ENCODE measurements at regions not wholly inside any gene's neighbourhood (a gene's known extent, or its start where the extent isn't known, plus 50 kb on each side); places are given as distances from the start of the nearest gene placed in this dataset.

DNA sequence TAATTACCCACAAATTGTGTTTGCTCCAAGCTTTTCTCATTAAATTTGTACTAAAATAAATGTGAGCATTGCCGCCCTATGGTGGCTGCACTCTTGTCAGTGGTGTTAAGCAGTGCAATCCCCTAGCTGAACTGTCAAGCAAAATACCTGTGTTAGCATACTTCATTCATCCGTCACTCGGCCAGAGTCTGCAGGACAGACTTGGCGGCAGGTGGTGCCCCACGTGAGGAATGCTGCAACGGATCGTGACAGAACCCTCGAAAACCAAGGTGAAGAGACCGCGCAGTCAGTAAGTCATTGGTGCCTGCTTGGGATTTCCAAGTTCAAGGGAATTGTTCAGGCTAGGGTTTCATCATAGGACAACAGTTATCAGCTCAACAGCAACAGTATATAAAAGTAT lies 1592.1 kb upstream of the TENM4 start (continued):
- TF ChIP-seq RARB (CRISPR knock-in tag; IDR thresholded peaks at IDR 0.05): no peak

DNA sequence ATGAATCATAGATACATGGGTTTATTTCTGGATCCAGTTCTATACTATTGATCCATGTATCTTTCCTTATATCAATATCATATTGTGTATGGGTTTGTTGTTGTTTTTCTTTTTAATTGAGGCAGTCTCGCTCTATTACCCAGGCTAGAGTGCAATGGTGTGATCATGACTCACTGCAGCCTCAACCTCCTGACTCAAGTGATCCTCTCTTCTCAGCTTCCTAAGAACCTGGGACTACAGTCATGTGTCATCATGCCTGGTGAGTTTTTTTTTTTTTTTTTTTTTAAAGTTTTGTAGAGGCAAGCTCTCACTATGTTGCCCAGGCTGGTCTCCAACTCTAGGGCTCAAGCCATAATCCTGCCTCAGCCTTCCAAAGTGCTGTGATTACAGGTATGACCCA lies 1589.4 kb upstream of the TENM4 start:
- TF ChIP-seq TOX (CRISPR knock-in tag; IDR thresholded peaks at IDR 0.05; ENCODE audit: borderline replicate concordance): no peak
- TF ChIP-seq TCF4 (CRISPR knock-in tag; IDR thresholded peaks at IDR 0.05; ENCODE audit: borderline replicate concordance): no peak
- no peak for TF ChIP-seq CSRNP3 (CRISPR knock-in tag; IDR thresholded peaks at IDR 0.05)
- TF ChIP-seq PPARA (CRISPR knock-in tag; IDR thresholded peaks at IDR 0.05; ENCODE audit: borderline replicate concordance): no peak
- no peak for TF ChIP-seq CSDC2 (CRISPR knock-in tag; IDR thresholded peaks at IDR 0.05)
- no peak for TF ChIP-seq ZNF70 (CRISPR knock-in tag; IDR thresholded peaks at IDR 0.05)
- TF ChIP-seq SNAI2 (CRISPR knock-in tag; IDR thresholded peaks at IDR 0.05): no peak
- TF ChIP-seq, protein P1, sequence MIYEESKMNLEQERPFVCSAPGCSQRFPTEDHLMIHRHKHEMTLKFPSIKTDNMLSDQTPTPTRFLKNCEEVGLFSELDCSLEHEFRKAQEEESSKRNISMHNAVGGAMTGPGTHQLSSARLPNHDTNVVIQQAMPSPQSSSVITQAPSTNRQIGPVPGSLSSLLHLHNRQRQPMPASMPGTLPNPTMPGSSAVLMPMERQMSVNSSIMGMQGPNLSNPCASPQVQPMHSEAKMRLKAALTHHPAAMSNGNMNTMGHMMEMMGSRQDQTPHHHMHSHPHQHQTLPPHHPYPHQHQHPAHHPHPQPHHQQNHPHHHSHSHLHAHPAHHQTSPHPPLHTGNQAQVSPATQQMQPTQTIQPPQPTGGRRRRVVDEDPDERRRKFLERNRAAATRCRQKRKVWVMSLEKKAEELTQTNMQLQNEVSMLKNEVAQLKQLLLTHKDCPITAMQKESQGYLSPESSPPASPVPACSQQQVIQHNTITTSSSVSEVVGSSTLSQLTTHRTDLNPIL (CRISPR knock-in tag; IDR thresholded peaks at IDR 0.05; ENCODE audit: low read depth): no peak
- ATAC-seq: no peak

- ATAC-seq: no peak
- TF ChIP-seq POU6F1 (CRISPR knock-in tag; IDR thresholded peaks at IDR 0.05; ENCODE audit: borderline replicate concordance, low read depth): no peak
- TF ChIP-seq TCF4 (CRISPR knock-in tag; IDR thresholded peaks at IDR 0.05; ENCODE audit: borderline replicate concordance): no peak
- TF ChIP-seq RARB (CRISPR knock-in tag; IDR thresholded peaks at IDR 0.05): no peak
- TF ChIP-seq ZC3H10 (CRISPR knock-in tag; IDR thresholded peaks at IDR 0.05): no peak
- TF ChIP-seq OSR1 (CRISPR knock-in tag; IDR thresholded peaks at IDR 0.05): no peak
Observed at GRCh38 chr11:81026032-81026431, 1585.2 kb upstream of the TENM4 start.

DNA sequence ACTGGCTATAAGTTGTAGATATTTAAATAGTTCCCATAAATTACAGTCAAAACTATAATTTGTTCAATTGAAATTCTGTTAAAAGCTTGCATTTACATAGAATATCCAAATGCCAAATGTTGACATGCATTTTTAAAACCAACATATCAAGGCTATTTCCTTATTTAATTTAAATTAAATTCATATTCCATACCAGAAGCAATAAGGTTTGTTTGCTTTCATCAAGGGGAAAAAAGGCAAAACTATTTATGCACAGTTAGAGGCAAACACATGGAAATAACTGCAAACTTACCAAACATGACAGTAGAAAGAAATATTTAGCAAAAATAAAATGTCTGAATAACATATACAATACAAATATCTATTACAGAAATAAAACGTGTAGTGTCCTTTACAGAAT lies 1581.2 kb upstream of the TENM4 start:
- TF ChIP-seq ZFP30 (CRISPR knock-in tag; IDR thresholded peaks at IDR 0.05): no peak
- no peak for TF ChIP-seq GLIS3 (CRISPR knock-in tag; IDR thresholded peaks at IDR 0.05)
- no peak for TF ChIP-seq ARNTL (CRISPR knock-in tag; IDR thresholded peaks at IDR 0.05; ENCODE audit: borderline replicate concordance, low read depth)
- no peak for TF ChIP-seq SNAI2 (CRISPR knock-in tag; IDR thresholded peaks at IDR 0.05)
- no peak for TF ChIP-seq TOX (CRISPR knock-in tag; IDR thresholded peaks at IDR 0.05; ENCODE audit: borderline replicate concordance)
- ATAC-seq: no peak

- TF ChIP-seq ZNF8 (CRISPR knock-in tag; IDR thresholded peaks at IDR 0.05) (no peak), ZC3H10 (CRISPR knock-in tag; IDR thresholded peaks at IDR 0.05) (no peak), POU6F1 (CRISPR knock-in tag; IDR thresholded peaks at IDR 0.05; ENCODE audit: borderline replicate concordance, low read depth) (no peak), CSRNP3 (CRISPR knock-in tag; IDR thresholded peaks at IDR 0.05) (no peak), PPARA (CRISPR knock-in tag; IDR thresholded peaks at IDR 0.05; ENCODE audit: borderline replicate concordance) (no peak), ESRRG (CRISPR knock-in tag; IDR thresholded peaks at IDR 0.05) (no peak), CSDC2 (CRISPR knock-in tag; IDR thresholded peaks at IDR 0.05) (no peak), GLIS3 (CRISPR knock-in tag; IDR thresholded peaks at IDR 0.05) (no peak), SNAI2 (CRISPR knock-in tag; IDR thresholded peaks at IDR 0.05) (no peak)
- TF ChIP-seq, protein P2, sequence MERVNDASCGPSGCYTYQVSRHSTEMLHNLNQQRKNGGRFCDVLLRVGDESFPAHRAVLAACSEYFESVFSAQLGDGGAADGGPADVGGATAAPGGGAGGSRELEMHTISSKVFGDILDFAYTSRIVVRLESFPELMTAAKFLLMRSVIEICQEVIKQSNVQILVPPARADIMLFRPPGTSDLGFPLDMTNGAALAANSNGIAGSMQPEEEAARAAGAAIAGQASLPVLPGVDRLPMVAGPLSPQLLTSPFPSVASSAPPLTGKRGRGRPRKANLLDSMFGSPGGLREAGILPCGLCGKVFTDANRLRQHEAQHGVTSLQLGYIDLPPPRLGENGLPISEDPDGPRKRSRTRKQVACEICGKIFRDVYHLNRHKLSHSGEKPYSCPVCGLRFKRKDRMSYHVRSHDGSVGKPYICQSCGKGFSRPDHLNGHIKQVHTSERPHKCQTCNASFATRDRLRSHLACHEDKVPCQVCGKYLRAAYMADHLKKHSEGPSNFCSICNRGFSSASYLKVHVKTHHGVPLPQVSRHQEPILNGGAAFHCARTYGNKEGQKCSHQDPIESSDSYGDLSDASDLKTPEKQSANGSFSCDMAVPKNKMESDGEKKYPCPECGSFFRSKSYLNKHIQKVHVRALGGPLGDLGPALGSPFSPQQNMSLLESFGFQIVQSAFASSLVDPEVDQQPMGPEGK (CRISPR knock-in tag; IDR thresholded peaks at IDR 0.05; ENCODE audit: borderline replicate concordance): no peak
- ATAC-seq: no peak
Observed at GRCh38 chr11:81010631-81011030, 1569.8 kb upstream of the TENM4 start.

Measured in SK-N-SH treated with all-trans-retinoic acid at 6 μM for 48 hours (cell line).